ENCODE measurements at regions not wholly inside any gene's neighbourhood (a gene's known extent, or its start where the extent isn't known, plus 50 kb on each side); places are given as distances from the start of the nearest gene placed in this dataset.

- Histone ChIP-seq H3K27ac (ENCODE audit: low read depth in 2 of 2, low read length in 2 of 2) (no peak overlapping the region), H3K36me3 (ENCODE audit: control insufficient read depth in 2 of 3, insufficient read depth in 3 of 3, low read length in 3 of 3) (no peaks in the 10 kb centered on the region), H3K4me1 (ENCODE audit: control insufficient read depth in 2 of 3, insufficient read depth in 2 of 3, low read depth in 1 of 3, low read length in 3 of 3) (no peaks in the 10 kb centered on the region), H3K9ac (ENCODE audit: low read length in 3 of 3) (no peak overlapping the region), H3K4me3 (ENCODE audit: low read length in 3 of 3) (no peak overlapping the region), H3K9me3 (ENCODE audit: control insufficient read depth in 2 of 3, insufficient read depth in 1 of 3, low read length in 3 of 3) (no peaks in the 10 kb centered on the region), H3K27me3 (ENCODE audit: control insufficient read depth, insufficient read depth, low read length) (no peaks in the 10 kb centered on the region)
- DNase-seq (no peak), FAIRE-seq (no peak)
- TF ChIP-seq, protein P1, sequence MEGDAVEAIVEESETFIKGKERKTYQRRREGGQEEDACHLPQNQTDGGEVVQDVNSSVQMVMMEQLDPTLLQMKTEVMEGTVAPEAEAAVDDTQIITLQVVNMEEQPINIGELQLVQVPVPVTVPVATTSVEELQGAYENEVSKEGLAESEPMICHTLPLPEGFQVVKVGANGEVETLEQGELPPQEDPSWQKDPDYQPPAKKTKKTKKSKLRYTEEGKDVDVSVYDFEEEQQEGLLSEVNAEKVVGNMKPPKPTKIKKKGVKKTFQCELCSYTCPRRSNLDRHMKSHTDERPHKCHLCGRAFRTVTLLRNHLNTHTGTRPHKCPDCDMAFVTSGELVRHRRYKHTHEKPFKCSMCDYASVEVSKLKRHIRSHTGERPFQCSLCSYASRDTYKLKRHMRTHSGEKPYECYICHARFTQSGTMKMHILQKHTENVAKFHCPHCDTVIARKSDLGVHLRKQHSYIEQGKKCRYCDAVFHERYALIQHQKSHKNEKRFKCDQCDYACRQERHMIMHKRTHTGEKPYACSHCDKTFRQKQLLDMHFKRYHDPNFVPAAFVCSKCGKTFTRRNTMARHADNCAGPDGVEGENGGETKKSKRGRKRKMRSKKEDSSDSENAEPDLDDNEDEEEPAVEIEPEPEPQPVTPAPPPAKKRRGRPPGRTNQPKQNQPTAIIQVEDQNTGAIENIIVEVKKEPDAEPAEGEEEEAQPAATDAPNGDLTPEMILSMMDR (IDR thresholded peaks at IDR 0.05; ENCODE audit: borderline replicate concordance, extremely low read depth, insufficient read depth) = no peak
- intact Hi-C loops (cut with DNase I) = no loop called here
Observed at GRCh38 chr7:18166002-18166401, 138.4 kb upstream of the PRPS1L1 start.

GRCh38 chr7:18167815-18168214 lies 140.2 kb upstream of the PRPS1L1 start:
- TF ChIP-seq, protein P1 (IDR thresholded peaks at IDR 0.05; ENCODE audit: borderline replicate concordance, extremely low read depth, insufficient read depth) = no peak
- Histone ChIP-seq H3K9me3 (ENCODE audit: control insufficient read depth in 2 of 3, insufficient read depth in 1 of 3, low read length in 3 of 3) (no peaks in the 10 kb centered on the region), H3K27me3 (ENCODE audit: control insufficient read depth, insufficient read depth, low read length) (no peaks in the 10 kb centered on the region), H3K27ac (ENCODE audit: low read depth in 2 of 2, low read length in 2 of 2) (no peak overlapping the region), H3K4me3 (ENCODE audit: low read length in 3 of 3) (no peak overlapping the region), H3K4me1 (ENCODE audit: control insufficient read depth in 2 of 3, insufficient read depth in 2 of 3, low read depth in 1 of 3, low read length in 3 of 3) (no peaks in the 10 kb centered on the region), H3K36me3 (ENCODE audit: control insufficient read depth in 2 of 3, insufficient read depth in 3 of 3, low read length in 3 of 3) (no peaks in the 10 kb centered on the region), H3K9ac (ENCODE audit: low read length in 3 of 3) (no peak overlapping the region)
- intact Hi-C loops (cut with DNase I) = no loop called here
- DNase-seq (no peak), FAIRE-seq (no peak)

DNA sequence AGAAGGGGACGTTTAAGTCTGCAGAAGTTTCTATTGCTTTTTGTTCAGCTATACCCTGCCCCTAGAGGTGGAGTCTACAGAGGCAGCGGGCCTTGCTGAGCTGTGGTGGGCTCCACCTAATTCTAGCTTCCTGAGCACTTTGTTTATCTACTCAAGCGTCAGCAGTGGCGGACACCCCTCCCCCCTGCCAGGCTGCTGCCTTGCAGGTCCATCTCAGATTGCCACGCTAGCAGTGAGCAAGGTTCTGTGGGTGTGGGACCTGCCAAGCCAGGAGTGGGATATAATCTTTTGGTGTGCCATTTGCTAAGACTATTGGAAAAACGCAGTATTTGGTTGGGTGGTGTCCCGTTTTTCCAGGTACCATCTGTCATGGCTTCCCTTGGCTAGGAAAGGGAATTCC lies 147.3 kb upstream of the PRPS1L1 start:
- intact Hi-C loops (cut with DNase I) = no loop called here
- H3K4me3 ChIP-seq (ENCODE audit: low read length in 3 of 3) = no peak overlapping the region
- no peaks in the 10 kb centered on the region for H3K4me1 ChIP-seq (ENCODE audit: control insufficient read depth in 2 of 3, insufficient read depth in 2 of 3, low read depth in 1 of 3, low read length in 3 of 3)
- H3K27me3 ChIP-seq (ENCODE audit: control insufficient read depth, insufficient read depth, low read length) = no peaks in the 10 kb centered on the region
- H3K9ac ChIP-seq (ENCODE audit: low read length in 3 of 3) = no peak overlapping the region
- DNase-seq (peak in 1 of 5 donors; percentile 61), FAIRE-seq (no peak)
- H3K27ac ChIP-seq (ENCODE audit: low read depth in 2 of 2, low read length in 2 of 2) = no peak overlapping the region
- H3K9me3 ChIP-seq (ENCODE audit: control insufficient read depth in 2 of 3, insufficient read depth in 1 of 3, low read length in 3 of 3) = no peaks in the 10 kb centered on the region
- H3K36me3 ChIP-seq (ENCODE audit: control insufficient read depth in 2 of 3, insufficient read depth in 3 of 3, low read length in 3 of 3) = no peaks in the 10 kb centered on the region
- TF ChIP-seq, protein P1 (IDR thresholded peaks at IDR 0.05; ENCODE audit: borderline replicate concordance, extremely low read depth, insufficient read depth) = no peak

GRCh38 chr7:18175801-18176450 lies 148.3 kb upstream of the PRPS1L1 start:
- FAIRE-seq (no peak), DNase-seq (peak in 1 of 5 donors; percentile 35)
- Histone ChIP-seq H3K36me3 (ENCODE audit: control insufficient read depth in 2 of 3, insufficient read depth in 3 of 3, low read length in 3 of 3) (no peaks in the 10 kb centered on the region), H3K9ac (ENCODE audit: low read length in 3 of 3) (no peak overlapping the region), H3K9me3 (ENCODE audit: control insufficient read depth in 2 of 3, insufficient read depth in 1 of 3, low read length in 3 of 3) (no peaks in the 10 kb centered on the region), H3K27me3 (ENCODE audit: control insufficient read depth, insufficient read depth, low read length) (no peaks in the 10 kb centered on the region), H3K4me3 (ENCODE audit: low read length in 3 of 3) (no peak overlapping the region), H3K4me1 (ENCODE audit: control insufficient read depth in 2 of 3, insufficient read depth in 2 of 3, low read depth in 1 of 3, low read length in 3 of 3) (no peaks in the 10 kb centered on the region), H3K27ac (ENCODE audit: low read depth in 2 of 2, low read length in 2 of 2) (no peak overlapping the region)
- intact Hi-C loops (cut with DNase I) = no loop called here
- TF ChIP-seq, protein P1 (IDR thresholded peaks at IDR 0.05; ENCODE audit: borderline replicate concordance, extremely low read depth, insufficient read depth) = no peak

Data from kidney (tissue), 13 donors.